NB4 (cell line): ENCODE measurements at regions not wholly inside any gene's neighbourhood (a gene's known extent, or its start where the extent isn't known, plus 50 kb on each side); places are given as distances from the start of the nearest gene placed in this dataset.

ENCODE experiments used
- DNase-seq: peaks from one replicate; pipeline ENCODE4 v3.0.0; 2010; ENCODE audit warnings: low read depth
- H3K4me3 ChIP-seq: one replicate; pipeline ENCODE4 v1.5.1; 2011; ENCODE audit warnings: mild to moderate bottlenecking, low read depth, low read length, moderate library complexity
- CTCF ChIP-seq: IDR thresholded peaks from one replicate; pipeline ENCODE4 v1.5.1; 2012; ENCODE audit warnings: low read depth, low read length
- MYC ChIP-seq: IDR thresholded peaks from 2 replicates; pipeline ENCODE4 v1.6.1; 2011; ENCODE audit warnings: low read depth, low read length
- POLR2A ChIP-seq: IDR thresholded peaks from 2 replicates; pipeline ENCODE4 v1.6.1; 2011; ENCODE audit warnings: mild to moderate bottlenecking; ENCODE audit not compliant: insufficient read length; ENCODE audit errors: extremely low read depth
- TF ChIP-seq, protein P1 (sequence below): IDR thresholded peaks from 2 replicates; pipeline ENCODE4 v1.6.1; 2011; ENCODE audit warnings: low read depth, low read length

- TF ChIP-seq MYC (no peak), CTCF (no peak), POLR2A (no peak)
- TF ChIP-seq, protein P1, sequence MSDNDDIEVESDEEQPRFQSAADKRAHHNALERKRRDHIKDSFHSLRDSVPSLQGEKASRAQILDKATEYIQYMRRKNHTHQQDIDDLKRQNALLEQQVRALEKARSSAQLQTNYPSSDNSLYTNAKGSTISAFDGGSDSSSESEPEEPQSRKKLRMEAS: no peak
- DNase-seq: no peak
These were observed 459.0 kb downstream of the SOX6 start for GRCh38 chr11:15897211-15897960.

GRCh38 chr11:15901054-15901453, 455.3 kb downstream of the SOX6 start:
- no peak for TF ChIP-seq MYC
- no peak for TF ChIP-seq POLR2A
- TF ChIP-seq CTCF: no peak
- TF ChIP-seq, protein P1: no peak
- H3K4me3 ChIP-seq: no peak overlapping the region
- DNase-seq: no peak

More at GRCh38 chr11:15897211-15897960, 459.0 kb downstream of the SOX6 start:
- H3K4me3 ChIP-seq: no peak overlapping the region

DNA sequence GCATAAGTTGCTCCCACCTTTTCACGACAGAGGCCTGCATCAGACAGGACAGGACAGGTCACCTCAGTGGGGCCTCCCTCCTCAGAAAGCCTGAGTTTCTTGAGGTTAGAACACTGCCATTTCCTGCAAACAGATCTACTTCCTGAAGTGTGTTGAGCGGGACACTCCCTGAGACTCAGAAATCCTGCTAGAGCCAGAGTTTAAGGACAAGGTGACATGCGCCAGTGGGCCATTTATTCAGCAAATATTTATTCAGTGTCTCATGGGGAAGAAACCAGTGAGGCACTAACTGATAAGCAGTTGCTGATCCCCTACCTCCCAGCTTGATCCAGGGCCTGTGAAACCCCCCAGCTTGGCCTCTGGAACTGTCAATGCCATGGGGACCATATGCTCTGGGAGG, 454.6 kb downstream of the SOX6 start:
- no peak for DNase-seq
- TF ChIP-seq, protein P1: no peak
- no peak for TF ChIP-seq POLR2A
- no peak for TF ChIP-seq MYC
- no peak for TF ChIP-seq CTCF
- H3K4me3 ChIP-seq: no peak overlapping the region

- TF ChIP-seq MYC (no peak), POLR2A (no peak), CTCF (no peak)
- TF ChIP-seq, protein P1: no peak
- no peak for DNase-seq
- H3K4me3 ChIP-seq: no peak overlapping the region
These were observed 453.1 kb downstream of the SOX6 start for GRCh38 chr11:15903246-15903645.

- no peak for DNase-seq
- H3K4me3 ChIP-seq: no peak overlapping the region
- no peak for TF ChIP-seq POLR2A
- no peak for TF ChIP-seq CTCF
- TF ChIP-seq, protein P1: no peak
- TF ChIP-seq MYC: no peak
These were observed 450.8 kb downstream of the SOX6 start for GRCh38 chr11:15905366-15906104.
